Right lobe of liver (tissue), 6 donors: ENCODE measurements at regions not wholly inside any gene's neighbourhood (a gene's known extent, or its start where the extent isn't known, plus 50 kb on each side); places are given as distances from the start of the nearest gene placed in this dataset.

Experiments used
- ATAC-seq, 4 donors: fragments of 200-7000 bp; cut with Tn5 transposase; one replicate each; pipeline ENCODE4 v1.9.1; 2020; ENCODE audit warnings: mild to moderate bottlenecking in 4 of 4, moderate library complexity in 4 of 4
- DNase-seq, 3 donors: peaks; one replicate each; pipeline ENCODE4 v3.0.0-alpha.2; 2020
- H3K27ac ChIP-seq, 3 donors: fragments of 200-600 bp; one replicate each; pipeline ENCODE4 v1.8.0; 2022
- H3K27me3 ChIP-seq, 2 donors: fragments of 200-600 bp; one replicate each; pipeline ENCODE4 v1.8.0; 2022
- H3K36me3 ChIP-seq, 4 donors: fragments of 200-600 bp; sonication (generic) in 1 of 4; one replicate each; pipeline versions ENCODE4 v1.5.1 to v1.8.0; 2017 to 2022; ENCODE audit warnings: control low read depth in 1 of 4
- H3K4me1 ChIP-seq, 4 donors: fragments of 200-600 bp; sonication (generic) in 1 of 4; one replicate each; pipeline versions ENCODE4 v1.5.1 to v1.8.0; 2017 to 2022; ENCODE audit warnings: control low read depth in 1 of 4
- H3K4me3 ChIP-seq, 3 donors: fragments of 200-600 bp; one replicate each; pipeline ENCODE4 v1.8.0; 2022
- H3K9me3 ChIP-seq, 4 donors: fragments of 200-600 bp; sonication (generic) in 1 of 4; one replicate each; pipeline versions ENCODE4 v1.5.1 to v1.8.0; 2017 to 2022; ENCODE audit warnings: control low read depth in 1 of 4
- CTCF ChIP-seq, 4 donors: fragments of 200-600 bp in 3 of 4; fragments of 450-650 bp in 1 of 4; IDR thresholded peaks; one replicate each; pipeline versions ENCODE4 v1.5.1 to v1.8.0; 2016 to 2022; ENCODE audit warnings: antibody characterized with exemption in 4 of 4, mild to moderate bottlenecking in 2 of 4
- POLR2A ChIP-seq: fragments of 450-650 bp; IDR thresholded peaks from one replicate; pipeline ENCODE4 v1.6.1; 2017; ENCODE audit warnings: antibody characterized with exemption, mild to moderate bottlenecking
- WGBS: methylation state at CpG from one replicate; pipeline ENCODE4 v1.1.6; 2018; ENCODE audit warnings: low coverage, low lambda C conversion rate; ENCODE audit not compliant: insufficient coverage; ENCODE audit errors: missing lambda C conversion rate; 5-methylcytosine and 5-hydroxymethylcytosine counted together
- intact Hi-C, 2 donors: fragments of 100-400 bp; cut with DNase I; formaldehyde crosslinking; loops; one replicate each; pipeline versions ENCODE4 v1.11.2 to v1.14.1; 2022
- donor health status: DM: no; HTN: yes; CAD: no.
- donor health status: DM: no; HTN: no; CAD: no.
- donor health status: DM: no; HTN: no; CAD: no.
- donor health status: DM: no; HTN: yes; CAD: no.
- donor health status: DM: no; HTN: yes; CAD: no.

- 42% methylated on average over 1 of the region's 1 CpG for WGBS
- ATAC-seq (no peak), DNase-seq (no peak)
- Histone ChIP-seq H3K36me3 (no peaks in the 10 kb centered on the region), H3K4me1 (no peaks in the 10 kb centered on the region), H3K9me3 (no peaks in the 10 kb centered on the region), H3K27ac (no peak overlapping the region), H3K4me3 (no peak overlapping the region), H3K27me3 (no peaks in the 10 kb centered on the region)
- intact Hi-C loops: no loop called here
- TF ChIP-seq CTCF (IDR thresholded peaks at IDR 0.05) (no peak), POLR2A (no peak)
These were observed 89.2 kb upstream of the REG3A start for GRCh38 chr2:79248776-79249175.

GRCh38 chr2:79235135-79235534 is 75.6 kb upstream of the REG3A start:
- 46% methylated on average over 2 of the region's 2 CpGs for WGBS

GRCh38 chr2:79223539-79223938 is 64.0 kb upstream of the REG3A start:
- H3K4me1 ChIP-seq: no peaks in the 10 kb centered on the region
- no peak overlapping the region for H3K4me3 ChIP-seq
- intact Hi-C loops: no loop called here
- H3K27ac ChIP-seq: no peak overlapping the region
- TF ChIP-seq CTCF (IDR thresholded peaks at IDR 0.05) (no peak), POLR2A (no peak)
- H3K27me3 ChIP-seq: no peaks in the 10 kb centered on the region
- ATAC-seq: no peak
- H3K36me3 ChIP-seq: no peaks in the 10 kb centered on the region
- no peak for DNase-seq
- H3K9me3 ChIP-seq: no peaks in the 10 kb centered on the region

More at GRCh38 chr2:79235135-79235534, 75.6 kb upstream of the REG3A start:
- Histone ChIP-seq H3K9me3 (no peaks in the 10 kb centered on the region), H3K4me1 (no peaks in the 10 kb centered on the region), H3K27ac (no peak overlapping the region), H3K4me3 (no peak overlapping the region), H3K36me3 (no peaks in the 10 kb centered on the region), H3K27me3 (no peaks in the 10 kb centered on the region)
- no peak for TF ChIP-seq POLR2A
- peak in 3 of 4 donors; percentile 4 to 22 (median 6) for TF ChIP-seq CTCF (IDR thresholded peaks at IDR 0.05)
- ATAC-seq (peak in 3 of 4 donors; percentile 18 to 52 (median 36)), DNase-seq (no peak)
- intact Hi-C loops: no loop called here

DNA sequence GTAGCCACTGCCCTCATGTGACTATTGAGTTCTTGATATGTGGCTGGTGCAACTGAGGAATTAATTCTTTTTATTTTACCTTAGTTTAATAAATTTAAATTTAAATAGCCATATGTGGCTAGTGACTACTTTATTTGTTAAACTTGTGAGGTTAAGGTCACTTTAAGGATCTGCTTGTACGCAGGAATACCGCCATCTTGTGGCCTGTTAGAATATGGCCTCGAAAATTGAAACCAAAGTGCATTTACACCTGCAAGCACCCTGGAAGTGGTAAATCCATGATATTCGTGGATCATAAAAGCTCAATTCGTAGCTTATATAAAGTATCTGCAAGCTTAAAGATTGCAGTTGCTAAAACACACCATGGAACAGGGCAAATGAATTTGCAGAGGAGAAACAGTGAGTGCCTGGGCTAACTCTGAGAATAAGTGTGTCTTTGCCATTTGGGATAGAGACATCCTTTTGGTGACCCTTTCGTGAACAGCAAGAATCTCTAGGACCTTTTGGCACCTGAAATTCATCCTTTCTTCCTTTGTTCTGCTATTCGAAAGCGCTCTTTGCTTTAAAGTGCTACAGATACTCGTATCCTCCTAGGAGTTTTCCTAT is 59.9 kb upstream of the REG3A start:
- H3K9me3 ChIP-seq: no peaks in the 10 kb centered on the region
- TF ChIP-seq POLR2A (no peak), CTCF (IDR thresholded peaks at IDR 0.05) (peak; percentile 55 to 85 (median 80))
- 19% methylated on average over 9 of the region's 9 CpGs for WGBS
- H3K27me3 ChIP-seq: no peaks in the 10 kb centered on the region
- H3K27ac ChIP-seq: no peak overlapping the region
- no peak overlapping the region for H3K4me3 ChIP-seq
- no peaks in the 10 kb centered on the region for H3K36me3 ChIP-seq
- ATAC-seq (peak; percentile 72 to 82 (median 75)), DNase-seq (peak in 1 of 3 donors; percentile 45)
- H3K4me1 ChIP-seq: no peaks in the 10 kb centered on the region
- intact Hi-C loops: no loop called here
